M059J (cell line): ENCODE measurements at regions not wholly inside any gene's neighbourhood (a gene's known extent, or its start where the extent isn't known, plus 50 kb on each side); places are given as distances from the start of the nearest gene placed in this dataset.
"Not testable (repeated sequence)": the region's sequence is repeated elsewhere in the genome, so short reads cannot be mapped to it uniquely, and the experiment has no call there.

ENCODE experiments used
- DNase-seq: peaks from one replicate; pipeline ENCODE4 v3.0.0-alpha.2; 2012; ENCODE audit warnings: low read depth

GRCh38 chr16:72657791-72658190, 390.1 kb downstream of the ZFHX3 start:
- no peak for DNase-seq

GRCh38 chr16:72657164-72657563, 390.8 kb downstream of the ZFHX3 start:
- DNase-seq: no peak

GRCh38 chr16:72654535-72654934, 393.4 kb downstream of the ZFHX3 start:
- DNase-seq: no peak

- no peak for DNase-seq
Observed at GRCh38 chr16:72649254-72649944, 398.5 kb downstream of the ZFHX3 start.

GRCh38 chr16:72646615-72647014, 401.3 kb downstream of the ZFHX3 start:
- DNase-seq: no peak

GRCh38 chr16:72645538-72645937, 402.4 kb downstream of the ZFHX3 start:
- peak; percentile 83 for DNase-seq

- DNase-seq: no peak
Observed at GRCh38 chr16:72644911-72645310, 403.0 kb downstream of the ZFHX3 start.

- DNase-seq: no peak
Observed at GRCh38 chr16:72639494-72639893, 408.4 kb downstream of the ZFHX3 start.

GRCh38 chr16:72637306-72637705, 410.6 kb downstream of the ZFHX3 start:
- DNase-seq: peak; percentile 88

GRCh38 chr16:72635694-72636093, 412.2 kb downstream of the ZFHX3 start:
- peak; percentile 41 for DNase-seq

- peak; percentile 61 for DNase-seq
Observed at GRCh38 chr16:72635104-72635503, 412.8 kb downstream of the ZFHX3 start.

- not testable (repeated sequence) for DNase-seq
Observed at GRCh38 chr16:72627182-72627896, 420.6 kb downstream of the ZFHX3 start.

GRCh38 chr16:72626623-72627022, 421.3 kb downstream of the ZFHX3 start:
- no peak for DNase-seq

GRCh38 chr16:72621651-72622050, 426.3 kb downstream of the ZFHX3 start:
- DNase-seq: no peak

- no peak for DNase-seq
Observed at GRCh38 chr16:72620853-72621252, 427.1 kb downstream of the ZFHX3 start.

GRCh38 chr16:72620348-72620747, 427.6 kb downstream of the ZFHX3 start:
- no peak for DNase-seq

GRCh38 chr16:72615856-72616255, 432.1 kb downstream of the ZFHX3 start:
- no peak for DNase-seq

GRCh38 chr16:72612718-72613117, 435.2 kb downstream of the ZFHX3 start:
- no peak for DNase-seq

- no peak for DNase-seq
Observed at GRCh38 chr16:72612256-72612655, 435.7 kb downstream of the ZFHX3 start.

GRCh38 chr16:72609933-72610332, 438.0 kb upstream of the PMFBP1 start:
- no peak for DNase-seq

GRCh38 chr16:72609066-72609465, 437.1 kb upstream of the PMFBP1 start:
- no peak for DNase-seq

GRCh38 chr16:72604375-72604774, 432.4 kb upstream of the PMFBP1 start:
- DNase-seq: no peak

GRCh38 chr16:72602499-72602898, 430.5 kb upstream of the PMFBP1 start:
- DNase-seq: no peak

GRCh38 chr16:72598696-72599095, 426.7 kb upstream of the PMFBP1 start:
- DNase-seq: no peak
